ENCODE measurements at regions not wholly inside any gene's neighbourhood (a gene's known extent, or its start where the extent isn't known, plus 50 kb on each side); places are given as distances from the start of the nearest gene placed in this dataset.

- TF ChIP-seq, protein P1, sequence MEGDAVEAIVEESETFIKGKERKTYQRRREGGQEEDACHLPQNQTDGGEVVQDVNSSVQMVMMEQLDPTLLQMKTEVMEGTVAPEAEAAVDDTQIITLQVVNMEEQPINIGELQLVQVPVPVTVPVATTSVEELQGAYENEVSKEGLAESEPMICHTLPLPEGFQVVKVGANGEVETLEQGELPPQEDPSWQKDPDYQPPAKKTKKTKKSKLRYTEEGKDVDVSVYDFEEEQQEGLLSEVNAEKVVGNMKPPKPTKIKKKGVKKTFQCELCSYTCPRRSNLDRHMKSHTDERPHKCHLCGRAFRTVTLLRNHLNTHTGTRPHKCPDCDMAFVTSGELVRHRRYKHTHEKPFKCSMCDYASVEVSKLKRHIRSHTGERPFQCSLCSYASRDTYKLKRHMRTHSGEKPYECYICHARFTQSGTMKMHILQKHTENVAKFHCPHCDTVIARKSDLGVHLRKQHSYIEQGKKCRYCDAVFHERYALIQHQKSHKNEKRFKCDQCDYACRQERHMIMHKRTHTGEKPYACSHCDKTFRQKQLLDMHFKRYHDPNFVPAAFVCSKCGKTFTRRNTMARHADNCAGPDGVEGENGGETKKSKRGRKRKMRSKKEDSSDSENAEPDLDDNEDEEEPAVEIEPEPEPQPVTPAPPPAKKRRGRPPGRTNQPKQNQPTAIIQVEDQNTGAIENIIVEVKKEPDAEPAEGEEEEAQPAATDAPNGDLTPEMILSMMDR (conservative IDR thresholded peaks at IDR 0.05 in 1 of 2, IDR thresholded peaks at IDR 0.05 in 1 of 2; ENCODE audit: extremely low read depth in 1 of 2, insufficient read depth in 1 of 2, low read depth in 1 of 2, low read length in 2 of 2), result no peak
- TF ChIP-seq EZH2 (IDR thresholded peaks at IDR 0.05; ENCODE audit: borderline replicate concordance, low read length), result no peak
These were observed 52.5 kb upstream of the SPTLC3 start for GRCh38 chr20:12956303-12956702.
